Left cardiac atrium (tissue), 4 donors: ENCODE measurements at regions not wholly inside any gene's neighbourhood (a gene's known extent, or its start where the extent isn't known, plus 50 kb on each side); places are given as distances from the start of the nearest gene placed in this dataset.
"Not testable (repeated sequence)": the region's sequence is repeated elsewhere in the genome, so short reads cannot be mapped to it uniquely, and the experiment has no call there.

Experiments used
- ATAC-seq, 2 donors: fragments of 200-7000 bp; cut with Tn5 transposase; one replicate each; pipeline ENCODE4 v1.9.1; 2020; ENCODE audit warnings: mild to moderate bottlenecking in 2 of 2, moderate library complexity in 2 of 2
- DNase-seq: peaks from one replicate; pipeline ENCODE4 v3.0.0-alpha.2; 2020
- intact Hi-C, 2 donors: fragments of 100-400 bp; cut with DNase I; formaldehyde crosslinking; loops; one replicate each; pipeline versions ENCODE4 v1.14.1 to v1.15.1; 2022 to 2023
- donor health status: DM: no; HTN: yes; CAD: no.
- donor health status: DM: no; HTN: yes; CAD: no; lungs with severe emphysema.
- donor health status: DM: yes; HTN: yes; CAD: no.
- donor health status: Dilated cardiomyopathy.

DNA sequence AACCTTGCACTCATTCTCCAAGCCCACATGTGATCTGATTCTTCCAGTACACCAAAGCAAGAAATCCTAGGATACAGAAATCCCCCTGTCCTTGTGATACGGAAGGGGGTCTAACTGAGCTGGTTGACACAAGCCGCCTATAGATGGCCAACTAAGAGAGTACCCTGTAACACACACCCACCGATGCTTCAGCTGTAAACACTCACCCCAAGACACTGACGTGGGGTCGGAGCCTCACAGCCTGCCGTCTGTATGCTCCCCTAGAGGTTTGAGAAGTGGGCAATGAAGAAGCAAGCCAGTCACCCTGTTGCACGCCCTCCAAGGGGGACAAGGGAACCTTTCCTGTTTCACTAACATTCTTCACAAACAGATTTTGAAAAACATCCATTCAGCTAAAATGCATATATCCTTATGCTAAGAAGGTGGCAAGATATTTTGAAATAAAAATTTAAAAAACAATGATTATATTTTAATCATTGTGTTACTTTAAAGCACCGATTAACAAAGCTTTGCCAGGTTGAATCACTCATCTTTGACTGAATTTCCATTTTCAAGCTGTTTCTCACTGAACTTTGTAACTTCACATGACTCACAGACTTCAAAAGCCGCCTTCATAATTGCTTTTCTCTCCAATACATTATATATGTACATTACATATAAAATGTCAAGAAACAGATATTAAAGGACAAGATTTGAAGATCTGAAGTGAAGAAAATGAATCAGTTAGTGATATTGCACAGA is 329.3 kb downstream of the ARL4A start:
- intact Hi-C loops = no loop called here
- ATAC-seq = no peak
- DNase-seq = no peak

DNA sequence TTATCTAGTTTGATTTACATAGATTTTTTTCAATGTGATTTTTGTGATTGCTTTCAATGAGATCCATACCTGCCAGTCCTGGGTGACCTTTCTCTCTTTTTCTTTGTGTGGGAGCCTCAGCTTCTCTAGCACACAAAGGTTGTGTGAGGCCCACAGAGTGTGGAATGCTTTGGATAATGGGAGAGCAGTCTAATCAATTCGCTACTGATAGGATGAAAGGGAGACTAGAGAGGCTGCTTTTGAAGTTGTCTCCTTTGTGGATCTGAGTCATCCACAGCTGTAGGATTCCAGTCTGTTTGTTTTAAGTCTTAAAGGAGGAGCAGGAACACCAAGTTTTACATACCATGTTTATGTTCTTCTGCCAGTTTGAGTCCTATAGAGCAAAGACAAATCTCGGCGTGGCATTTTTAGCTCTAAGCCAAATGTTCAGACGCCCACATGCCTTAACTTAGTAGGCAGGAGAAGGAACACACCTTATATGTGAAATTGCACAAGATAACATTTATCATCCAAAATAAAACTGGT is 330.0 kb downstream of the ARL4A start:
- DNase-seq (no peak), ATAC-seq (peak in 1 of 2 donors; percentile 38)
- intact Hi-C loops = no loop called here

DNA sequence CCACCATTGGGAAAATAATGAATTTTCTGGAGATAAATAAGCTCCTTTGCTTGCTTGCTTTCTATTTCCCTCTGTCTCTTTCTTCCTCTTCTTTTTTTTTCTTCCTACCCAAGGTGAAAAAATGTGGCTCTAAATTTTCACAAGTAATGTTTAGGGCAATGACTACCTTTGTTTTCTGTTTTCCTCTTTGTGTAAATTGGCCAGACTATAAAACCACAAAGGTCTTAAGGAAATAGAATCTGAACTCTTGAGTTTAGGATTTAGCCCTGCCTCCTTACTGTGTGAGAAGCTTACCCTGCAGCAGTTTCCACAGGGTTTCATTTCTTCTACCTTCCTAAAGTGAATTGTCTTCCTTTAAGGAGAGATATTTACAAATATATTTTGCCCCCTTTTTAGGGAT is 330.4 kb downstream of the ARL4A start:
- intact Hi-C loops = no loop called here
- DNase-seq (no peak), ATAC-seq (no peak)

DNA sequence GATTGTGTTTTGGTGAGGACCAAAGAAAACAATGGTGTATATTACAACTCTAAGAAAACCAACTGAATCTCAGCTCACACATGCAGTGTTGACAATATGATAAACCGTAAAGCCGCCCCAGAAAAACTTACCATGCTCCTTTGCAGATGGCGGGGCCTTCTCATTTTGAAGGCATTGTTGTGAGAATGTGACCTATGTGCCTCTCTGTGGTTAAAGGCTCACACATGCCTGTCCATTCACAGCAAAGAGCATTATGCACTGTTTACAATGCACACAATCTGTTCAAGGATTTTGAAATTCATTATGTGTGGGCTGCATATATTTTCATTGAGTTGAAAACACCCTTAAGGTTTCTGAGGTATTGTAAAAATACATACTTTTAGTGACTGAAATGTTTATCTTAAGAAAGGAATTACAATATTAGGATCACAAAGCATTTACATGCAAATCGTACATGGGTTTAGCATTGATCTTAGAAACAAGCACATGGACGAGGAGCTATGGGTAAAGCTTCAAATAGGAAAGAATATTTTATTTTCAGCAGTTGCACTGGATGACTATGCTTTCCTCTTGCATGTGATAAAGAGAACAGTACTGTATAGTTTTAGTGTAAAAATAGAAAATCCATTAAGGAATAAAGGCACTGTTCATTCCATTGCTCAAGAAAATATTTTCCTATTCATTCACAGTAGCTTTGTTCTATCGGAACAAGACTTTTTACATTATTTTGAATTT is 334.3 kb downstream of the ARL4A start:
- DNase-seq = no peak
- intact Hi-C loops = no loop called here
- no peak for ATAC-seq

DNA sequence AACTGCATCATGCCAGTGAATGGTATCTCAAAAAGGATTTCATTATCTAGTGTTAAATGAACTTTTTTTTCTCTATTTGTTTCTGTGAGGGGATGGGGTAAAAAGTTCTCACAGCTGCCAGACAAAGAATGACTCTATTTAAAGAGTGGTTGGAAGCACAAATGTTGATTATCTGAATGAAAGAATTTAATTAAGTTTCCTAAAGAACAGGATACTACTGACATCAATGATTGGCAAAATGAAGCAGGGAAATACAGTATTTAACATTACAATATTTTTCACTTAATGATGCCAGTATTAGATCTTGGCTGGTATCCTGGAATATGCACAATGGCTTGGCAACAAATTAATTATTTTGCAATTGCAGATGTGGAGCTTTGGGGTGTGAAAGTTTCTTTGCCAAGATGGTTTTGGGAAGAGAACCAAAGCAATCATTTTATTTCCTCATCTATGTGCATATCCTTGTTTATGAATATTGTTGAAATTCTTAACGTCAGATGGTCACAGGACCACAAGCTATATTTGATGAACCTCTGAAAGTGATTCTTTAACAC is 336.8 kb downstream of the ARL4A start:
- intact Hi-C loops = no loop called here
- peak in 1 of 2 donors; percentile 50 for ATAC-seq
- no peak for DNase-seq

DNA sequence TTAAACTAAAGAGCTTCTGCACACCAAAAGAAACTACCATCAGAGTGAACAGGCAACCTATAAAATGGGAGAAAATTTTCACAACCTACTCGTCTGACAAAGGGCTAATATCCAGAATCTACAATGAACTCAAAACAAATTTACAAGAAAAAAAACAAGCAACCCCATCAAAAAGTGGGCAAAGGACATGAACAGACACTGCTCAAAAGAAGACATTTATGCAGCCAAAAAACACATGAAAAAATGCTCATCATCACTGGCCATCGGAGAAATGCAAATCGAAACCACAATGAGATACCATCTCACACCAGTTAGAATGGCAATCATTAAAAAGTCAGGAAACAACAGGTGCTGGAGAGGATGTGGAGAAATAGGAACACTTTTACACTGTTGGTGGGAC is 337.6 kb downstream of the ARL4A start:
- ATAC-seq, intact Hi-C loops, DNase-seq: not testable (repeated sequence)

DNA sequence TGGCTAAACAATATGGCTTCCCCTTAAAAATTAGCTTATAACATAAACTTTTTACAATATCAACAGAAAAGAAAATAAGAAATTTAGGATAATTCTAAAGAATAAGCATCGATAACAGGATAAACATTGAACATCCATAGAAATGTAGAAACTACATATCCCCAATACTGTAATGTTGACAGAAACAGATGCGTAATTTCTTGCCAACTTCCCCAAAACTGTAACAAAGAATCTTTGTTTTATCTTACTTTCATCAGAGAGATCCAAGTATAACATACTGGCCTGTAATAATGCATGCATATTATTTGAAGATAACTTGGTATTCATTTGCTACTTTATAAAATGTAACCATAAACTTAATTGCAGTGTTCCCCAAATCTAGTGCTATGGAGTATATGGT is 339.9 kb downstream of the ARL4A start:
- DNase-seq = no peak
- ATAC-seq = no peak
- intact Hi-C loops = no loop called here

DNA sequence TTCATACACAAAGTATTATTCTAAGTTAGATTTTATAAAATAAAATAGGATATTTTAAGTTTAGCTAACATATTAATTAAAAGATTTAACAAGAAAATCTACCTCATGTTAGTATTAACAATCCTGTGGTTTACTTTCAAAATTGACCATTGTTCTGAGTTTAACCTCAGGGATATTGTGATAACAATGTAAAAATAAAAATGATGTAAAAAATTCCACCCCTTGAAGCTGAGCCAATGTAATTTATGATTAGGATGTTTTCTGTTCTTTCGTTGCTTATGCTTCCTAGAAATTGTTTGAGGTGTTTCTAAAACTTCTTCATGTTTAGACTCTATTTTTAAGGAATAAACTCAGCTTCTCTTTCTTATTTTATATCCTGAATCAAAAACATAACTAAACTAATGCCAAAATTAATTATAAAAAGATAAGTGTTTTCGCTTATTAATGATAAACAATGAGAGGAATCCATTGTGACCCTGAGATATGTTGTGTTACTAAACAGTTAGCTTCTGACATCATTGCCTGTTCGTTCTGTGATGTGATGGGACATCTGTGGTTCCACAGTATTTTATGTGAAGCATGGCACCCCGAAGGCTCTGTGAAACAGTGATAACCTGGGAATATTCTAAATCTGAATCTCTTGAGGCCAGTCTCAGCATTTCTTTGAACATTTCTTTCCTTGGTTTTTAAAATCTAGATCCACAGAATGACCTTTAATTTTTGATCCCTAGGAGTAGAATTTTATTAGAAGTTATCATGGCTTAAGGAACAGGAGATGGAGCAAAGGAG is 340.8 kb downstream of the ARL4A start:
- intact Hi-C loops = no loop called here
- DNase-seq (no peak), ATAC-seq (no peak)

DNA sequence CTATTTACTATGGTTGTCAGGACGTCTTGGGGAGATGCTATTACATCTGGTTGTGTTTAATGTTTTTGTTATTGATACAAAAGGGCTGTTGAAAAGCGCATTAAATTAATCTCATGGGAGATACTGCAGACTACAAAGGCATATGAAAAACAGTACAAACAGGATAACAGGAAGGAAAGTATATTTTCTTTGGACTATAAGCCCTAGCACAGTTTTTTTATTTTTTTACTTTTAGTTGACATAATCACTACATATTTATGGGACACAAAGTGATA is 341.3 kb downstream of the ARL4A start:
- no peak for ATAC-seq

DNA sequence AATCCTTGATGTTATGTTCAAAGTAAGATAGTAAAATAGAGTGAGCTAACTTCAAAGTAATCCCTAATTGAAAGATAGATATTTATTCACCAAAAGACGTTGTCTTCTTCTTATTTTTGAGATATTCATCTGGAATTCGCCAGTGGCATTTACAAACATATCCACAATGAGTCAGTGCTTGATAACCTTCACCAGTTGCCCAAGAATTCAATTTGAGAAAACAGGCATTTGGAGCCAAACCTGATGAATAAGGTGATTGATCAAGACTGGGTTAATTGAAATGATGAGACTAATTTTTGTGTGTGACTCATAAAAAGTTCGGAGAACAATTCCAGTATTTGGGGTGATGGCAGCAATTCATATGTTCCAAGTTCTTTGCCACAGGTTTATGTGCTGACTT is 344.0 kb downstream of the ARL4A start:
- no peak for DNase-seq
- ATAC-seq = no peak
- intact Hi-C loops = loop anchor here in 1 of 2 donors (10.0 kb wide), 1 partner anchor 347 kb away; the partner anchor contains the start of gene ARL4A

More for the DNA sequence above, 341.3 kb downstream of the ARL4A start:
- intact Hi-C loops = no loop called here
- DNase-seq = no peak

DNA sequence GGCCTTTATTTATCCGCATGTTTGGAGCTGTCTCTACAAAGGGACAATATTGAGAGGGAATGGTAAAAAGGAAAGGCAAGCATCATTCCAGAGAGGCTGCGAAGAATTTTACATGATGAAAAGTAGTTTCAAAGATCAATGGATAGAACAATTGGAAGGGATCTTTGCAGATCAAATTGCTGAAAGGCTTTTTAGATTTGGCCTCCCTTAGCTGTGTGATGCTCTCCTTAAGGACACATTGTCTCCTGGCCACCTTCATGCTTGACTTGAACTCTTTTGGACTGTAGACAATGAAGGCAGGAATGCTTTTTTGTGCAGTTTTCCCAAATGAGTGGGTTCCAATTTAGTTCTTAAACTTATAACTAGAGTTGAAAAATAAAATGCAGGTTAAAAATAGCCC is 344.7 kb downstream of the ARL4A start:
- intact Hi-C loops = loop anchor here in 1 of 2 donors (10.0 kb wide), 1 partner anchor 347 kb away; the partner anchor contains the start of gene ARL4A
- ATAC-seq (no peak), DNase-seq (no peak)

DNA sequence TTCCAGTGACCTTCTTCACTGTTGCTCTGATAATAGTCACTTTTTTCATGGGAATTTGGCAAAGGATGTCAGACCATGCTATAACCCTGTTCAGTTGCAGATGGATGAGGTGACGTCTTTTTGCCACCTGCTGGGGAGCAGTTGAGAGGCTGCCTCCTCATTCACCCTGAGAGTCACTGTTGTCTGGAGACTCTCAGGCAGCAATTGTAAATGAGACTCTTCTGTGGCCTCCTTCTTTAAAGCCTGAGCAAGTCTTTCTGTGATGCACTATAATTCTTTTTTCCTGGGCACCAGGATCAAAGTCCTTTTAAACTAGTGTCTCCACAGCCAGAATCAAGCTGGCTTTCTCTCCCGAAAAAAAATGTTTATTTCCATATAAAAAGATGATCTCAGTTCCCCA is 345.1 kb downstream of the ARL4A start:
- no peak for DNase-seq
- no peak for ATAC-seq
- intact Hi-C loops = loop anchor here in 1 of 2 donors (10.0 kb wide), 1 partner anchor 348 kb away; the partner anchor contains the start of gene ARL4A

DNA sequence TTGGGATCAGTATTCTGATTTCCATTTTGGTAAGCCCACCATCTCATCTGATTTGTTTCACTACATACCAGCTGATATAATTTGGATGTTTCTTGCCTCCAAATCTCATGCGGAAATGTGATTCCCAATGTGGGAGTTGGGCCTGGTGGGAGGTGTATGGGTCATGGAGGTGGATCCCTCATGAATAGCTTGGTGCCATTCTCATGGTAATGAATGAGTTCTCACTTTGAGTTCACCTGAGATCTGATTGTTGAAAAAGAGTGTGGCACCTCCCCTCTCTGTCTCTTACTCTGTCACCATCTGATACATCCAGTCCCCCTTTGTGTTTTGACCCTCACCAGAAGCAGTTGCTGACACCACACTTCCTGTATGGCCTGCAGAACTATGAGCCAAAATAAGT is 347.3 kb downstream of the ARL4A start:
- DNase-seq (no peak), ATAC-seq (no peak)
- intact Hi-C loops = loop anchor here in 1 of 2 donors (10.0 kb wide), 1 partner anchor 350 kb away; the partner anchor contains the start of gene ARL4A

DNA sequence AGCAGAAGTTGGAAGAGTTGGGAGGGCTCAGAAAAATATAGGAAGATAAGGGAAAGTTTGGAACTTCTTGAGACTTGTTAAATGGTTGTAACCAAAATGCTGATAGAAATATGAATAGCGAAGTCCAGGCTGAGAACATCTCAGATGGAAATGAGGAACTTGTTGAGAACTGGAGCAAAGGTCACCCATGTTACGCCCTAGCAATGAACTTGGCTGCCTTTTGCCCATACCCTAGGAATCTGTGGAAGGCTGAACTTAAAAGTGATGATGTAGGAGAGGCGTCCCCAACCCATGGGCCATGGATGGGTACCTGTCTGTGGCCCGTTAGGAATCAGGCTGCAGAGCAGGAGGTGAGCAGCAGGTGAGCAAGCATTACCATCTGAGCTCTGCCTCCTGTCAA is 347.8 kb downstream of the ARL4A start:
- DNase-seq = no peak
- intact Hi-C loops = loop anchor here in 1 of 2 donors (10.0 kb wide), 1 partner anchor 350 kb away; the partner anchor contains the start of gene ARL4A

DNA sequence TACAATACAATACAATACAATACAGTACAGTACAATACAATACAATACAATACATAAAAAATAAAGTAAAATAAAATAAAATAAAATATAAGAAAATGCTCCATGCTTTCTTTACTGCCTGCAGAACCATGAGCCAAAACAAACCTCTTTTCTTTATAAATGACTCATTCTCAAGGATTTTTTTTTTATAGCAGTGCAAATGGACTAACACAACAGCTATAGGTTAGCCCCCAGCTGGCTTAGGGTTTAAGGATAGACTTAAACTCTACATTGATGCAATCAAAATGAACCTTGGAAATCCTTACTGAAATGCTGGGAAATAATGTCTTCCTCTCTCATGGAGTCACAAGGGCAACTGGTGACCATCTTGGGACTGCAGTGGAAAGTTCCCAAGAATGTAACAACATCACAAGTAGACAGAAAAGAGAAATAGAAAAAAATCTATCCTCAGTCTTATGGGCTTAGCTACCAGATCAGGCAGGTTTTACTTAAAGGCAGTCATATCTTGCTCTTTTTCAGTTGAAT is 348.9 kb downstream of the ARL4A start:
- no peak for ATAC-seq
- intact Hi-C loops = loop anchor here in 1 of 2 donors (10.0 kb wide), 1 partner anchor 352 kb away; the partner anchor contains the start of gene ARL4A
- no peak for DNase-seq

More for the DNA sequence above, 347.8 kb downstream of the ARL4A start:
- no peak for ATAC-seq

DNA sequence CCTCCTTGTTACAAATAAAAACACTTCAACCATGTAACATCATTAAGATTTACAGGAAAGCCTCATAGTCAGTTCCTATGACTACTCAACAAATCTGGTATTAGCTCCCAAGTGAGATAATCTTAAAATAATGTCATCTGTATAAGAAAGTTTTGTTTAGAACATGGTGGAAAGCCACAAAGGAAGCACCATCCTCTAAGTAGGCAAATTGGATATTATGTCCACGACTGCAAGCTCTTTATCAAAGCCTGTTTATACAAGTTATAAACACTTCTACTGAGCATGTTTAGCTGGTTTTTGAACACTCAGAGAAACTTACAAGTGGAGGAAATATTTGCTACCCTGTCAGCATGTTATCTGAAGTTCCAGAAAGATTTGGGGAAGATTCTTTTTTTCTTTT is 349.8 kb downstream of the ARL4A start:
- DNase-seq (no peak), ATAC-seq (no peak)
- intact Hi-C loops = loop anchor here in 1 of 2 donors (10.0 kb wide), 1 partner anchor 352 kb away; the partner anchor contains the start of gene ARL4A

DNA sequence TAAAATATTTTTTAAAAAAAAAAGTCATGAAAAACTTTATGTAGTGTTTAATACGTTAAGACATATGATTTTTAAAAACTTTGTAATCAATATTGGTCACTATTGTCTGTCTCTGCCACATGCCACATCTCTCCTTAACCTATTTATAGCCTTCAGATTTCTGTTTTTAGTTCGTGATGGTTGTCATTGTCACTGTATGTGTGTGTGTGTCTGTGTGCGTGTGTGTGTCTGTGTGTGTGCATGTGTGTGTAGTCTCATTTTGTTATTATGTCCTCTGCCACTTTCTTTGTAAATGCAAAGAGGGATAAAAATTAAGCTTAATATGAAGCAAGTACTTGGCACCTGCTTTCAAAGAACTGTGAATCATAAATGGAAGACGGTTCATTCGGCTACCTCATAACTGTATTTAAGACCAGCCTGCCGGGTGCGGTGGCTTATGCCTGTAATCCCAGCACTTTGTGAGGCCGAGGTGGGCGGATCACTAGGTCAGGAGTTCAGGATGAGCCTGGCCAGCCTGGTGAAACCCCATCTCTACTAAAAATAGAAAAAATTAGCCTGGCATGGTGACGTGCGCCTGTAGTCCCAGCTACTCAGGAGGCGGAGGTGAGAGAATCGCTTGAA is 354.0 kb downstream of the ARL4A start:
- no peak for DNase-seq
- no peak for ATAC-seq
- intact Hi-C loops = no loop called here

DNA sequence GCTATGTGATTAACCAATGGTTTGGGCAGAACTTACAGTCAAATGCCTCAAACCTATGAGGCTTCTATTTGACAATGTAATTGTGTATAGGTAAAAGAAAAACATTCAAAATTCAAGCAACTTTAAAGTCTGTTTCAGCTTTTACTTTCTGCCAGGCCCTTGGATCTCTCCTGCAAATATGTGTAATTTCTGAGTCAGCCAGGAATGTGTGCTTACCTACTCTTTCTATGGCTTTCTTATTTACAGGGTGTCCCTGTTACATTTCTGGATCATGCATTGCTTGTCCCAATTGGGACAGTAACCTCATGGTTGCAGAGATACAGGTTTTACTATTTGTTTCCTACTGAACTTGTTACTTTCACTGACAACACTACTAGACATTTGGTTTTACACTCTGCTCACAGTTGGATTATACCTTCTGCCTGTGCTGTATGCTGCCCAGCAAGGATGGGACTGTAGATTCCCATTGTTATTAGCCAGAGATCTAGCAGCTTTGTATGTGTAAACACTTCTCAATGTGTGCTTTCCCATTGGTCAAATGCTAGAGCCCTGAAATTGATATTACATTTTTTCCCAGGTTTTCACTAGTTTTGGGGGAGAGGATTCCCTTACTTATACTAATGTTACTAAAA is 355.3 kb downstream of the ARL4A start:
- intact Hi-C loops = no loop called here

More for the DNA sequence above, 355.3 kb downstream of the ARL4A start:
- DNase-seq (no peak), ATAC-seq (no peak)
